ENCODE measurements at regions not wholly inside any gene's neighbourhood (a gene's known extent, or its start where the extent isn't known, plus 50 kb on each side); places are given as distances from the start of the nearest gene placed in this dataset.

DNA sequence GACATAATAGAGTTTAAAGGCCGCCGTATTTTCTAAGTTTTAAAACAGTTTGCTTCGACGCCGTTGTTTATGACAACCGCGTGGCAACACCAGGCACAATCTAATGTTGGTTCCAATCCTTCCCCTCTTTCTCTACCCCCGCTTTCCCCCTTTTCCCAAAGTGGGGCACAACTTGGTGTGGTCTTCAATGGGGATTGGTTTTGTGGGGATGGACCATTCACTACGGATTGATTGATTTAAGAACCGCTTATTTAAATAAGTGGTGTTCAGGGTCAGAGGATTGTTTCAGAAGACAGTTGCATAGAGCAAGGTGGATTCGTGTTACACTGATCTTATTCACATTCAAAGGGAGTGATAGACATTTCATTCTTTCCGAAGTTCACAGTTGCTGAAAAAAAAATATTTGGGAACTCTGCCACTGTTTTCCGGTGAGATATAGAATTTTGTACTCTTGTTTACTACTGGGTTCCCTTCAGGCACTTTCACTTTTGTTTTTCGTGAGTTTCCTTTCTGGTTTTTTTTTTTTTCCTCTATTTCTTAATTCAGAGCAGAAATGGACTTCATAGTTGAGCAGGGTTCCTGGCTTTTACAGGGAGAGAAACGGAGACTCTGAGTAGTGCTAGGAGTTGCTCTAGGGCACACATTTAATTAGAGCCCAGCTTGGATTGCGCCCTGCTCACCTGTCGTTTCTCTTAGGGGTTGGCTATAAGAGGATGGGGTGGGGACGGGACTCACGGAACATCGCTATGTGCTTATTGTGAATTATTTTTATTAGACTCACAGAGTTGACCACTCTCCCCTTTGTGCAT is 79.6 kb upstream of the AK4 start:
- no peak for TF ChIP-seq POLR2A (IDR thresholded peaks at IDR 0.05; ENCODE audit: low read depth)
- TF ChIP-seq, protein P1, sequence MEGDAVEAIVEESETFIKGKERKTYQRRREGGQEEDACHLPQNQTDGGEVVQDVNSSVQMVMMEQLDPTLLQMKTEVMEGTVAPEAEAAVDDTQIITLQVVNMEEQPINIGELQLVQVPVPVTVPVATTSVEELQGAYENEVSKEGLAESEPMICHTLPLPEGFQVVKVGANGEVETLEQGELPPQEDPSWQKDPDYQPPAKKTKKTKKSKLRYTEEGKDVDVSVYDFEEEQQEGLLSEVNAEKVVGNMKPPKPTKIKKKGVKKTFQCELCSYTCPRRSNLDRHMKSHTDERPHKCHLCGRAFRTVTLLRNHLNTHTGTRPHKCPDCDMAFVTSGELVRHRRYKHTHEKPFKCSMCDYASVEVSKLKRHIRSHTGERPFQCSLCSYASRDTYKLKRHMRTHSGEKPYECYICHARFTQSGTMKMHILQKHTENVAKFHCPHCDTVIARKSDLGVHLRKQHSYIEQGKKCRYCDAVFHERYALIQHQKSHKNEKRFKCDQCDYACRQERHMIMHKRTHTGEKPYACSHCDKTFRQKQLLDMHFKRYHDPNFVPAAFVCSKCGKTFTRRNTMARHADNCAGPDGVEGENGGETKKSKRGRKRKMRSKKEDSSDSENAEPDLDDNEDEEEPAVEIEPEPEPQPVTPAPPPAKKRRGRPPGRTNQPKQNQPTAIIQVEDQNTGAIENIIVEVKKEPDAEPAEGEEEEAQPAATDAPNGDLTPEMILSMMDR (IDR thresholded peaks at IDR 0.05), result no peak
- TF ChIP-seq EP300 (IDR thresholded peaks at IDR 0.05), result no peak
- no peak for TF ChIP-seq POLR2AphosphoS5 (IDR thresholded peaks at IDR 0.05)
